Osteoblast (primary cell): ENCODE measurements at regions not wholly inside any gene's neighbourhood (a gene's known extent, or its start where the extent isn't known, plus 50 kb on each side); places are given as distances from the start of the nearest gene placed in this dataset.

Experiments
- DNase-seq: peaks from one replicate; pipeline ENCODE4 v3.0.0; 2011; ENCODE audit warnings: low spot score, mixed read lengths; ENCODE audit not compliant: insufficient read length; ENCODE audit errors: missing footprints
- H2AFZ ChIP-seq: 2 replicates; pipeline ENCODE4 v1.6.0; 2011; ENCODE audit warnings: mild to moderate bottlenecking, low read length
- H3K27ac ChIP-seq: 2 replicates; pipeline ENCODE4 v1.5.1; 2011; ENCODE audit warnings: mild to moderate bottlenecking, low read depth, low read length, moderate library complexity
- H3K27me3 ChIP-seq: 2 replicates; pipeline ENCODE4 v1.6.0; 2012; ENCODE audit warnings: mild to moderate bottlenecking, control low read depth, inconsistent platforms, low read length, moderate library complexity; ENCODE audit not compliant: insufficient read depth
- H3K36me3 ChIP-seq: 2 replicates; pipeline ENCODE4 v1.5.1; 2011; ENCODE audit warnings: mild to moderate bottlenecking, low read length, control low read depth, moderate library complexity; ENCODE audit not compliant: insufficient read depth
- H3K4me1 ChIP-seq: 2 replicates; pipeline ENCODE4 v1.5.1; 2011; ENCODE audit warnings: mild to moderate bottlenecking, low read length, control low read depth, moderate library complexity; ENCODE audit not compliant: insufficient read depth
- H3K4me2 ChIP-seq: 2 replicates; pipeline ENCODE4 v1.6.0; 2011; ENCODE audit warnings: mild to moderate bottlenecking, low read length; ENCODE audit not compliant: insufficient read depth
- H3K4me3 ChIP-seq: fragments of 200-600 bp; sonication (generic); 3 replicates; pipeline ENCODE4 v1.5.1; 2012; ENCODE audit warnings: mild to moderate bottlenecking, low read length, inconsistent platforms; ENCODE audit not compliant: insufficient read depth
- H3K79me2 ChIP-seq: 2 replicates; pipeline ENCODE4 v1.6.0; 2012; ENCODE audit warnings: mild to moderate bottlenecking, low read length, control low read depth, inconsistent platforms; ENCODE audit not compliant: insufficient read depth
- H3K9me3 ChIP-seq: 2 replicates; pipeline ENCODE4 v1.5.1; 2011; ENCODE audit warnings: low read depth, low read length, control low read depth
- H4K20me1 ChIP-seq: 2 replicates; pipeline ENCODE4 v1.6.0; 2012; ENCODE audit warnings: mild to moderate bottlenecking, low read length, control low read depth; ENCODE audit not compliant: insufficient read depth
- CTCF ChIP-seq: IDR thresholded peaks from 2 replicates; pipeline ENCODE4 v1.5.1; 2011; ENCODE audit warnings: mild to moderate bottlenecking, low read depth, low read length, moderate library complexity; ENCODE audit errors: extremely low read depth

DNA sequence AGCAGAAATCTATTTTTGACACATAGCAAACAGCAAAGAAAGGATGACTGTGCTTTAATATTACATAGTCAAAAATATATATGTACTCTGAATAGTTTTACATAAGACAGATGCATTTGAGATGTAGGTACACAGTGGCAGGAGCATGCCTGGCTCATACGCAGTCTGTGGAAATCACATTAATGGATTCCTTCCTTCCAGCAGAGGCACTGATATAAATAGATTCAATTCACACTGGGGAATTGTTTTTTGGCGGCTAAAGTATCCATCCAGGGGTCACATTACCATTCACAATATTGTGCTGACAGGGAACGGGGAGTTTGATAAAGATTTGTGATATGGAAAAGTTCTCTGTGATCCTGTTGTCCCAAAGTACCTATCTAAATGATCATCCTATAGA is 72.5 kb upstream of the AGR3 start:
- no peak overlapping the region for H3K27ac ChIP-seq
- peaks cover 3% of the 10 kb centered on the region for H3K4me1 ChIP-seq
- no peak overlapping the region for H2AFZ ChIP-seq
- H3K4me2 ChIP-seq = no peak overlapping the region
- no peaks in the 10 kb centered on the region for H4K20me1 ChIP-seq
- TF ChIP-seq CTCF = no peak
- H3K36me3 ChIP-seq = no peaks in the 10 kb centered on the region
- no peak overlapping the region for H3K4me3 ChIP-seq
- no peaks in the 10 kb centered on the region for H3K9me3 ChIP-seq
- H3K79me2 ChIP-seq = no peaks in the 10 kb centered on the region
- DNase-seq = no peak
- no peaks in the 10 kb centered on the region for H3K27me3 ChIP-seq

DNA sequence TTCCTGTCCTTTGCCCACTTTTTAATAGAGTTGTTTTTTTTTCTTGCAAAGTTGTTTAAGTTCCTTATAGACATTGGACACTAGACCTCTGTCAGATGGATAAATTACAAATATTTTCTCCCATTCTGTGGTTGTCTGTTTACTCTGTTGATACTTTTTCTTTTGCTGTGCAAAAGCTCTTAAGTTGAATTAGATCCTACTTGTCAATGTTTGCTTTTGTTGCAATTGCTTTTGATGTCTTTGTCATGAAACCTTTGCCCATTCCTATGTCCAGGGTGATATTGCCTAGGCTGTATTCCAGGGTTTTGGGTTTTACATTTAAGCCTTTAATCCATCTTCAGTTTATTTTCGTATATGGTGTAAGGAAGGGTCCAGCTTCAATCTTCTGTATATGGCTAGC is 76.9 kb upstream of the AGR3 start:
- TF ChIP-seq CTCF = no peak
- H3K79me2 ChIP-seq = no peaks in the 10 kb centered on the region
- no peaks in the 10 kb centered on the region for H3K36me3 ChIP-seq

GRCh38 chr7:16960337-16960965 is 78.7 kb upstream of the AGR3 start:
- Histone ChIP-seq H3K4me3 (no peak overlapping the region), H3K9me3 (no peaks in the 10 kb centered on the region), H3K79me2 (no peaks in the 10 kb centered on the region), H3K36me3 (no peaks in the 10 kb centered on the region), H3K4me1 (peaks cover 18% of the 10 kb centered on the region), H3K27ac (no peak overlapping the region), H2AFZ (no peak overlapping the region), H4K20me1 (no peaks in the 10 kb centered on the region), H3K27me3 (no peaks in the 10 kb centered on the region), H3K4me2 (no peak overlapping the region)
- no peak for TF ChIP-seq CTCF
- DNase-seq = no peak

More for the DNA sequence above, 76.9 kb upstream of the AGR3 start:
- DNase-seq = no peak
- Histone ChIP-seq H3K4me2 (no peak overlapping the region), H3K4me3 (no peak overlapping the region), H3K27ac (no peak overlapping the region), H3K9me3 (no peaks in the 10 kb centered on the region), H4K20me1 (no peaks in the 10 kb centered on the region), H3K4me1 (peaks cover 21% of the 10 kb centered on the region), H3K27me3 (no peaks in the 10 kb centered on the region), H2AFZ (no peak overlapping the region)

DNA sequence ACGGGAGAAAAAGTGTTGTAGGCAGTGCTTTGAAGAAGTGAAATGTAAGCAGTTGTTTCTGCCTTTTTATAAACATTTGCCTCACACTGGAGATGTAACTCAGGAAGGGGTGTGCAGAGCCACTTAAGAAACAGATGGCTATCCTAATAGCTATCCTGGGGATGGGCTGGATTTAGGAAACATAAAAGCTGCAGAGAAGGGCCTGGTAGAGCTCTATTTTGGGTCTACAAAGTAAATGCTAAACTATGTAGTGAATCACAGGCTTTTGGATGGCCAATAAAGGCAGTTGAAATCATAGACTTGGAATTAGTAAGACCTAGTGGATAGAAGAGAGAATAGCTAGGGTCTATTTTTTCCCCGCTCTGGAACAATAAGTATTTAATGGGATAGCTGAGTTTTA is 79.9 kb upstream of the AGR3 start:
- Histone ChIP-seq H2AFZ (no peak overlapping the region), H3K4me2 (peak overlapping the region; percentile 54), H3K27me3 (no peaks in the 10 kb centered on the region), H4K20me1 (no peaks in the 10 kb centered on the region), H3K27ac (peak overlapping the region; percentile 46), H3K9me3 (no peaks in the 10 kb centered on the region), H3K4me1 (peaks cover 22% of the 10 kb centered on the region), H3K79me2 (no peaks in the 10 kb centered on the region), H3K4me3 (no peak overlapping the region), H3K36me3 (no peaks in the 10 kb centered on the region)
- no peak for TF ChIP-seq CTCF
- peak; percentile 77 for DNase-seq
